CD8-positive, alpha-beta memory T cell (primary cell): ENCODE measurements at regions not wholly inside any gene's neighbourhood (a gene's known extent, or its start where the extent isn't known, plus 50 kb on each side); places are given as distances from the start of the nearest gene placed in this dataset.

ENCODE experiments used
- CTCF ChIA-PET: fragments of 350-600 bp; sonication (Branson Sonifier 250); formaldehyde crosslinking; loops from one replicate; lab custom pipeline; 2021; ENCODE audit warnings: antibody characterized with exemption; lab: Charles Lee
- POLR2A ChIA-PET: fragments of 350-600 bp; sonication (Branson Sonifier 250); formaldehyde crosslinking; loops from one replicate; lab custom pipeline; 2021; ENCODE audit warnings: antibody characterized with exemption; lab: Charles Lee
- DNase-seq, 5 donors: peaks; one replicate each; pipeline versions ENCODE4 v3.0.0 to v3.0.0-alpha.2; 2020 to 2022; ENCODE audit warnings: mixed read lengths in 1 of 5
- H3K27ac ChIP-seq: one replicate; pipeline ENCODE4 v1.7.0; 2013; ENCODE audit warnings: low read depth, mild to moderate bottlenecking, low read length, moderate library complexity
- H3K27me3 ChIP-seq: 2 replicates; pipeline ENCODE4 v1.7.0; 2013; ENCODE audit warnings: low read length, mild to moderate bottlenecking; ENCODE audit not compliant: insufficient read depth, poor library complexity, severe bottlenecking
- H3K36me3 ChIP-seq: 2 replicates; pipeline ENCODE4 v1.7.0; 2013; ENCODE audit warnings: mild to moderate bottlenecking, low read length, moderate library complexity; ENCODE audit not compliant: insufficient read depth
- H3K4me1 ChIP-seq: 2 replicates; pipeline ENCODE4 v1.7.0; 2013; ENCODE audit warnings: mild to moderate bottlenecking, low read length, moderate library complexity; ENCODE audit not compliant: insufficient read depth
- H3K4me3 ChIP-seq: 2 replicates; pipeline ENCODE4 v1.7.0; 2013; ENCODE audit warnings: mild to moderate bottlenecking, low read length
- H3K9me3 ChIP-seq: 2 replicates; pipeline ENCODE4 v1.7.0; 2013; ENCODE audit warnings: mild to moderate bottlenecking, low read length
- H3K27ac Mint-ChIP-seq, 8 donors: one replicate each; pipeline ENCODE4 v1.8.0; 2020 to 2021; ENCODE audit warnings: mixed read lengths in 8 of 8, mild to moderate bottlenecking in 6 of 8, inconsistent platforms in 3 of 8, moderate library complexity in 3 of 8
- H3K27me3 Mint-ChIP-seq, 2 donors: one replicate each; pipeline ENCODE4 v1.8.0; 2020 to 2021; ENCODE audit warnings: mixed read lengths in 2 of 2, mild to moderate bottlenecking in 1 of 2, moderate library complexity in 1 of 2
- H3K36me3 Mint-ChIP-seq, 3 donors: one replicate each; pipeline ENCODE4 v1.8.0; 2020 to 2021; ENCODE audit warnings: mixed read lengths in 3 of 3, inconsistent platforms in 1 of 3, mild to moderate bottlenecking in 1 of 3
- H3K4me1 Mint-ChIP-seq, 3 donors: one replicate each; pipeline ENCODE4 v1.8.0; 2020 to 2021; ENCODE audit warnings: mixed read lengths in 3 of 3, inconsistent platforms in 1 of 3, mild to moderate bottlenecking in 1 of 3
- H3K4me3 Mint-ChIP-seq, 7 donors: one replicate each; pipeline ENCODE4 v1.8.0; 2020 to 2021; ENCODE audit warnings: mixed read lengths in 7 of 7, mild to moderate bottlenecking in 6 of 7, moderate library complexity in 4 of 7, inconsistent platforms in 2 of 7
- H3K9me3 Mint-ChIP-seq, 5 donors: one replicate each; pipeline ENCODE4 v1.8.0; 2020 to 2022; ENCODE audit warnings: mixed read lengths in 5 of 5, mild to moderate bottlenecking in 3 of 5, moderate library complexity in 2 of 5, inconsistent platforms in 1 of 5

DNA sequence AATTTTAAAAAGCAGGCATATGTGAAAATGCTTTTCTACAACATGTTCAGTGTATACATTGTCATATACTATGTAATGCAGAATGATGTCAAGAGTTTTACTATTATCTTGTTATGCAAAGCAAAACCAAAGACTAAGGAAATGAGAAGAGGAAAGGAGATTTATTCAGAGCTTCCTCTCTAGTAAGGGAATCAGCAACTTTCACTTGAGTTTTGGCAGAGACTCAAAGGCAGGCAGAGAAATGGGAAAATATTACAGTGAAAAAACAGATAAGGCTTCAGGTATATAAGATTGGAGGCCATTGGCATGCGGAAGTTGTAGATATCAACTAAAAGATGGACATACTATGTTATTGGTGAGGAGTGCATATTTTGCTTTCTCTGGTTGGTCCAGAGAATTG is 512.0 kb upstream of the PCDH20 start:
- H3K27me3 ChIP-seq = no peaks in the 10 kb centered on the region
- no peaks in the 10 kb centered on the region for H3K4me1 Mint-ChIP-seq
- peaks cover 7 to 39% (median 18%) of the 10 kb centered on the region in 5 donors for H3K9me3 Mint-ChIP-seq
- DNase-seq = no peak
- no peak overlapping the region for H3K4me3 ChIP-seq
- H3K36me3 Mint-ChIP-seq = no peaks in the 10 kb centered on the region
- no peak overlapping the region for H3K4me3 Mint-ChIP-seq
- H3K9me3 ChIP-seq = no peaks in the 10 kb centered on the region
- no peak overlapping the region for H3K27ac ChIP-seq
- ChIA-PET POLR2A (no interaction called here), CTCF (no interaction called here)
- no peak overlapping the region for H3K27ac Mint-ChIP-seq
- H3K36me3 ChIP-seq = no peaks in the 10 kb centered on the region
- H3K4me1 ChIP-seq = no peaks in the 10 kb centered on the region
- H3K27me3 Mint-ChIP-seq = no peaks in the 10 kb centered on the region

DNA sequence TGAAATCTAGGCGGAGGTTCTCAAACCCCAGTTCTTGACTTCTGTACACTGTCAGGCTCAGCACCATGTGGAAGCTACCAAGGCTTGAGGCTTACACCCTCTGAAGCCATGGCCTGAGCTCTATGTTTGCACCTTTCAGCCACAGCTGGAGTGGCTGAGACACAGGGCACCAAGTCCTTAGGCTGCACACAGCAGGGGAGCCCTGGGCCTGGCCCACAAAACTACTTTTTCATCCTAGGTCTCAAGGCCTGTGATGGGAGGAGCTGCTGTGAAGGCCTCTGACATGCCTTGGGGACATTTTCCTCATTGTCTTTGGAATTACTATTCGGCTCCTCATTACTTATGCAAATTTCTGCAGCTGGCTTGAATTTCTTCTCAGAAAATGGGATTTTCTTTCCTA is 503.2 kb upstream of the PCDH20 start:
- no peak overlapping the region for H3K4me3 Mint-ChIP-seq
- DNase-seq = no peak
- H3K27me3 Mint-ChIP-seq = no peaks in the 10 kb centered on the region
- Histone ChIP-seq H3K27ac (no peak overlapping the region), H3K9me3 (no peaks in the 10 kb centered on the region), H3K4me3 (no peak overlapping the region), H3K36me3 (no peaks in the 10 kb centered on the region), H3K27me3 (no peaks in the 10 kb centered on the region), H3K4me1 (no peaks in the 10 kb centered on the region)
- ChIA-PET POLR2A (no interaction called here), CTCF (no interaction called here)
- H3K4me1 Mint-ChIP-seq = no peaks in the 10 kb centered on the region
- H3K9me3 Mint-ChIP-seq = peaks cover 9 to 27% (median 23%) of the 10 kb centered on the region in 5 donors
- H3K36me3 Mint-ChIP-seq = peaks cover 0 to 2% (median 0%) of the 10 kb centered on the region in 3 donors
- no peak overlapping the region for H3K27ac Mint-ChIP-seq

DNA sequence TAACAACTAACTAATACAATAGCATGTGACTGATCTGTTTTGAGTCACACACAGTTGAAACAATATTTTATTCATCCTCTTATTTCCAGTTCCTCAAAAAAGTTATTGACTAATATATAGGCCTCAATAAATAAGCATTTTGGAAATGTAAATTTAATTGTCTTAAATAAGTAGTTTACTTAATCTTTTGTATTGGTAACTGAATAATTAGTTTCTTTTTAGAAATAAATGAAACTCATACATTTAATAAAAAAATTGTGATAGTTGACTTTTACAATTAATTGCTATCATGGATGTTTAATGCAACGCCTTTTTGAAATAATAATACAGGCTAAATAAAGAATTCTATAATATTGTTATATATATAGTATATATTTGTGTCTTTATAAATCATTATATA is 500.8 kb upstream of the PCDH20 start:
- Histone ChIP-seq H3K36me3 (no peaks in the 10 kb centered on the region), H3K9me3 (no peaks in the 10 kb centered on the region), H3K27ac (no peak overlapping the region), H3K4me1 (no peaks in the 10 kb centered on the region), H3K4me3 (no peak overlapping the region), H3K27me3 (no peaks in the 10 kb centered on the region)
- H3K27ac Mint-ChIP-seq = no peak overlapping the region
- no peak overlapping the region for H3K4me3 Mint-ChIP-seq
- H3K36me3 Mint-ChIP-seq = peaks cover 0 to 1% (median 0%) of the 10 kb centered on the region in 3 donors
- no peak for DNase-seq
- H3K9me3 Mint-ChIP-seq = peaks cover 6 to 28% (median 13%) of the 10 kb centered on the region in 5 donors
- CTCF ChIA-PET = no interaction called here
- POLR2A ChIA-PET = no interaction called here
- no peaks in the 10 kb centered on the region for H3K4me1 Mint-ChIP-seq
- no peaks in the 10 kb centered on the region for H3K27me3 Mint-ChIP-seq

DNA sequence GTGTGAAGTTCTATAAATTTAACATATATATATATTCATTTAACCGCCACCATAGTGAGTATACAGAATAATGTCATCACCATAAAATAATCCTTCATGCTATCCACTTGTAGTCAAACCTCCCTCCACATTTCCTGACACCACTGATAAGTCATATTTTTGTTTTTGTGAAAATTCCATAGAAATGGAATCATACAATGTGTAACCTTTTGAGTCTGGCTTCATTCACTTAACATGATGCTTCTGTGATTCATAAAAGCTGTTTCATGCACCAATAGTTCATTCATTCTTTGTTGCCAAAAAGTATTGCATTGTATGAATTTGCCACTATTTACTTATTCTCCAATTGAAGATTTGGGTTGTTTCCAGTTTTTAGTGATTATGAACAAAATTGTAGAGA is 497.5 kb upstream of the PCDH20 start:
- H3K27ac Mint-ChIP-seq = no peak overlapping the region
- ChIA-PET CTCF (no interaction called here), POLR2A (no interaction called here)
- no peaks in the 10 kb centered on the region for H3K36me3 Mint-ChIP-seq
- H3K9me3 ChIP-seq = no peaks in the 10 kb centered on the region
- no peak overlapping the region for H3K4me3 Mint-ChIP-seq
- H3K9me3 Mint-ChIP-seq = peaks cover 4 to 26% (median 14%) of the 10 kb centered on the region in 5 donors
- H3K4me1 Mint-ChIP-seq = no peaks in the 10 kb centered on the region
- no peak overlapping the region for H3K4me3 ChIP-seq
- no peak for DNase-seq
- no peaks in the 10 kb centered on the region for H3K36me3 ChIP-seq
- no peak overlapping the region for H3K27ac ChIP-seq
- H3K27me3 ChIP-seq = no peaks in the 10 kb centered on the region
- no peaks in the 10 kb centered on the region for H3K27me3 Mint-ChIP-seq
- H3K4me1 ChIP-seq = no peaks in the 10 kb centered on the region

DNA sequence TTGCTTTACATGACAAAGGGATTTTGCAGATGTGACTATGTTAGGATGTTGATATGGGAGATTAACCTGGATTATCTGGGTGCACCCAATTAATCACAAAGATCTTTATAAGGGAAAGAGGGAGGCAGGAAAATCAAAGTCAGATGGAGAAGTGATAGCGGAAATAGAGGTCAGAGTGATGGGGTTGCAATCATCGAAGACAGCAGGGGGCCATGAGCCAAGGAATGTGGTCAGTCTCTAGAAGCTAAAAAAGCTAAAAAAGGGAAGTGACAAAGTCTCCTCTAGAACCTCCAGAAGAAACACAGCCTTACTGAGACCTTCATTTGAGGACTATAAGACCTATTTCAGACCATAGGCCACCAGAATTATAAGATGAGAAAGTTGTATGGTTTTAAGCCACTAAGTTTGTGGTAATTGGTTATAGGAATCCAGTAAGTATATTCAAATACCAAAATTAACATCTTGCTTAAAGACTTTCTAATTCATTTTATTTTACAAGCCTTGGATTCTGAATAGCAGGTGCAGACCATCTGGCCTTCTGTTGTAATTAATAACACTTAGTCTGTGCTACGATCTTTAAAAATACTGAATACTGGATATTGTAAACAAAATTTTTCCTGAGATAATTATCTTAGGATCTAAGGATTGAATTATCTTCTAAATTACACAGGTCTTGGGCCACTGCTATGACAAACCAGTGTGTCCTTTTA is 493.4 kb upstream of the PCDH20 start:
- Histone ChIP-seq H3K27ac (no peak overlapping the region), H3K27me3 (no peaks in the 10 kb centered on the region), H3K4me3 (no peak overlapping the region), H3K4me1 (no peaks in the 10 kb centered on the region), H3K36me3 (no peaks in the 10 kb centered on the region), H3K9me3 (no peaks in the 10 kb centered on the region)
- Mint-ChIP-seq H3K27me3 (no peaks in the 10 kb centered on the region), H3K36me3 (no peaks in the 10 kb centered on the region), H3K27ac (no peak overlapping the region), H3K9me3 (peaks cover 0 to 25% (median 10%) of the 10 kb centered on the region in 5 donors), H3K4me1 (no peaks in the 10 kb centered on the region), H3K4me3 (no peak overlapping the region)
- DNase-seq = no peak
- ChIA-PET CTCF (no interaction called here), POLR2A (no interaction called here)

DNA sequence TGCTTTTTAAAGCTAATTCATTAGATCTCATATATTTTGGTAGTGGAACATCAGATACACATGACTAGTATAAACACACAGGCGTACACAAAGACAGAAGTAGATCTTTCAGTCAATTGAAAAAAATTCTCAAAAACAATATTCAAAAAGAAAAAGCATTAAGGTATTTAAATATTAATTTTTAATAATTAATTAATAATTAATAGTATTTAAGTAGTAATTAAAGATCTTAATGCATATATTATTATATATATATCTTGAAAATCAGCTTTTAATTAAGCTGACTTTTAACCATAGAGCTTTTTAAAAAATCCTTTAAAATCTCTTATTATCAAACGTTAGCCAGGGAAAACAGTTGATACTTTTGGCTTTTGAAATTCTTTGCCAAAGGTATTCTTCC is 489.4 kb upstream of the PCDH20 start:
- Mint-ChIP-seq H3K4me3 (no peak overlapping the region), H3K4me1 (no peaks in the 10 kb centered on the region), H3K36me3 (no peaks in the 10 kb centered on the region), H3K27ac (no peak overlapping the region), H3K9me3 (peaks cover 1 to 25% (median 12%) of the 10 kb centered on the region in 5 donors), H3K27me3 (no peaks in the 10 kb centered on the region)
- Histone ChIP-seq H3K36me3 (no peaks in the 10 kb centered on the region), H3K27ac (no peak overlapping the region), H3K4me3 (no peak overlapping the region), H3K4me1 (no peaks in the 10 kb centered on the region), H3K27me3 (no peaks in the 10 kb centered on the region), H3K9me3 (no peaks in the 10 kb centered on the region)
- ChIA-PET CTCF (no interaction called here), POLR2A (no interaction called here)
- DNase-seq = no peak

DNA sequence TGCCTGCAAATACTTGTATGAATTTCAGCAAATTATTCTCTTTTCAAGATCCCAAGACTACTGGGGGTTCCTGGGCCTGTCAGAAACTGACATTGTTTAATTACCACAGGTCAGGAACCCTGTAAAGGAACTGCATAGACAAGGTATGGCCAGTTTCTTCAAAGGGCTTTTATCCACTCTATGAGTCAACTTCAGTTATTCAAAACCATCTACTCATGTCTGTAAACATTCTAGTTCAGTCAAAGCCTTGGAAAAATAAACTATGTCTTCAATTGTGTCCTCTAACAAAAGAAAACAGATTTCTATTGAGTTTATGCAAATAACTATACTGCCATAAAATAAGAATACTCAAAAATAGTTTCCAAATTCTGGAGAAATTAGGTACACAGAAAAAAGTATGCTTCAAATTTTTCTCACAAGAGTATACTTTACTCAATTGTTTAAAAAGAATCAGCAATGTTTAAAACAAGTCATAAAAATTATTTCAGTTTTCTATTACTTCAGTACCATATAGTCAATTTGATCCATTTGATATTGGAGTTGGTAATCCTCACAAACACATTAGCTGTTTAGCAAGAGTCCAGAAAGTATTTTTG is 486.4 kb upstream of the PCDH20 start:
- no peaks in the 10 kb centered on the region for H3K4me1 Mint-ChIP-seq
- no peaks in the 10 kb centered on the region for H3K27me3 ChIP-seq
- POLR2A ChIA-PET = no interaction called here
- H3K27me3 Mint-ChIP-seq = no peaks in the 10 kb centered on the region
- H3K36me3 ChIP-seq = no peaks in the 10 kb centered on the region
- H3K4me1 ChIP-seq = no peaks in the 10 kb centered on the region
- peaks cover 0 to 12% (median 3%) of the 10 kb centered on the region in 5 donors for H3K9me3 Mint-ChIP-seq
- no peaks in the 10 kb centered on the region for H3K36me3 Mint-ChIP-seq
- H3K9me3 ChIP-seq = no peaks in the 10 kb centered on the region
- H3K4me3 ChIP-seq = no peak overlapping the region
- CTCF ChIA-PET = no interaction called here
- H3K27ac ChIP-seq = no peak overlapping the region
- H3K4me3 Mint-ChIP-seq = no peak overlapping the region
- no peak overlapping the region for H3K27ac Mint-ChIP-seq
- no peak for DNase-seq

DNA sequence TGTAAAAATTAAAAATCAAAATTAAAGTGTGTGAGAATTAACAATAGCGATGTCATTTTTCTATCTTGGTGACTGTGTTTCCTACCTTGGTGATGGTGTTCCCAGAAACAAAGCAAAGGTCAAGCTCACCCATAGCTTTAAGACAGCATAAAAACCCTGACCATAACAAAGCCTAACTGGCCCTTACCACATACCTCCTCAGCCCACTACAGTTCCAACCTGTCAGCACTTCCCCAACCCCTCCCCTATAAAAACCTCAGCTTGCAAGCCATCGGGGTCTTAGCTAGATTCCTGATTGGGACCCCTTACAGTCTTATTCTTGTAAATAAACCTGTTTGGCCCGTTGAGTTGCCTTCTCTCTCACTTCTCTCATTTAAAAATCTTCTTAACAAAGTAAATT is 484.4 kb upstream of the PCDH20 start:
- Mint-ChIP-seq H3K4me3 (no peak overlapping the region), H3K9me3 (peaks cover 1 to 18% (median 11%) of the 10 kb centered on the region in 5 donors), H3K27ac (no peak overlapping the region), H3K4me1 (no peaks in the 10 kb centered on the region), H3K36me3 (no peaks in the 10 kb centered on the region), H3K27me3 (no peaks in the 10 kb centered on the region)
- H3K4me3 ChIP-seq = no peak overlapping the region
- H3K9me3 ChIP-seq = no peaks in the 10 kb centered on the region
- H3K27ac ChIP-seq = no peak overlapping the region
- no peaks in the 10 kb centered on the region for H3K36me3 ChIP-seq
- H3K27me3 ChIP-seq = no peaks in the 10 kb centered on the region
- no peaks in the 10 kb centered on the region for H3K4me1 ChIP-seq
- ChIA-PET POLR2A (no interaction called here), CTCF (no interaction called here)
- no peak for DNase-seq
